ENCODE measurements at regions not wholly inside any gene's neighbourhood (a gene's known extent, or its start where the extent isn't known, plus 50 kb on each side); places are given as distances from the start of the nearest gene placed in this dataset.
"Not testable (repeated sequence)": the region's sequence is repeated elsewhere in the genome, so short reads cannot be mapped to it uniquely, and the experiment has no call there.

DNA sequence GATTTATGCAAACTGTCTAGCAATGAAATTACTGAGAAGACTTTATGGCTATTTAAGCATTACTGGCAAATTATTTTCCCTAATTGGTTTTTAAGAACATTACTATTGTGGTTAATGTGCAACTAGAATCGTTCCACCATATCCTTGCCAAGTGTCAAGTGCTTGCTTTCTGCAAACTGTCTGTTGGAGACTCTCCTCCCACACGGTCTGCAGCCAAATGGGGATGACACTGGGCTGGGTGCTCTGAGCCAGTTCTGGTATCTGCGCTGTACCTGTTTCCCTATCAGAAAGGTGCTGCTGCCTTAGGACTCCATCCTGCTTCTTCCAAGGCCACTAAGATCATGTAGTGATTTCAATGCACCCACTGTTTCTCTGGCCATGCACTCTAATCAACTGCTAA is 110.4 kb downstream of the RAMP3 start:
- DNase-seq, result no peak

DNA sequence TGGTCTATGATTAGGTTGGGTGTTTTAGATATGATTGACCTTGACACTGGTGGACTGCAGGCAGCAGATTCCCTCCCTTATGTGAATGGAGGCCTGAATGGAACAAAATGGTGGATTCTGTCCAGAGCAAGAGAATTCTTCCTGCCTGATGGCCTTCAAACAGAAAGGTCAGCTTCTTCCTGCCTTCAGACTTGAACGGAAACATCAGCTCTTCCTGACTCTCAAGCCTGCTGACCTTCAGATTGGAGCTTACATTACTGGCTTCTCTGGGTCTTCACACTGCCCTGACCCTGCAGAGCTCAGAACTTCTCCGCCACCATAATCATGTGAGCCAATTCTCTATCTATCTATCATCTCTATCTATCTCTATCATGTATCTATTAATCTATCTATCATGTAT is 111.6 kb downstream of the RAMP3 start:
- no peak for DNase-seq

DNA sequence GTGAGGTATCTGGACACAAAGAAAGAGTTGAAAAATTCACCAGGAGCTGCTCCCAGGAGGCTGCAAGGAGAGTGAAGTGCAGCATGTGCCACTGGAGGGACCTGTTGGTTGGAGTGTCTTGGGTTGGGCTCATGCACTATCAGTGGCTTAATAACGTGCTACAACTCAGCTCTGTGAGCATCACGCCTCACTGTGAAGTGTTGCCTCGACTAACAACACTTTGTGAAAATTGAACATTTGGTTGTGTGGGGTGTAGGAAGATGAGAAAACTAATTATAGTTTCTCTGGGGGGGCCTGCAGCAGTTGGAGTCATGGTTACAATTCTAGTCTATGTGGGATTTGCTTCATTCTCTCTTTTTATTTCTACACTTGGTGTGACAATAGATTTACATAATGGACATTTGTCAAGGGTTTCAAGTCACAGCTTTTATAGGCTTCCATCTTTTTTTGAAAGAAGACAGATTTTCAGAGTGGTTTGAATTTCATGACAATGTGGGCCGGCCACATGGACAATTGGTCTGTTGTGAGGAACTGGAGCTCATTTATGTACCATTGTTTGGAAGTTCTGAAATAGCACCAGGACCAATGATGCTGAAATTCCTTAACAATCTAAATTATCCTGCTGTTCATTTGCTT is 121.3 kb downstream of the RAMP3 start:
- DNase-seq, result no peak

DNA sequence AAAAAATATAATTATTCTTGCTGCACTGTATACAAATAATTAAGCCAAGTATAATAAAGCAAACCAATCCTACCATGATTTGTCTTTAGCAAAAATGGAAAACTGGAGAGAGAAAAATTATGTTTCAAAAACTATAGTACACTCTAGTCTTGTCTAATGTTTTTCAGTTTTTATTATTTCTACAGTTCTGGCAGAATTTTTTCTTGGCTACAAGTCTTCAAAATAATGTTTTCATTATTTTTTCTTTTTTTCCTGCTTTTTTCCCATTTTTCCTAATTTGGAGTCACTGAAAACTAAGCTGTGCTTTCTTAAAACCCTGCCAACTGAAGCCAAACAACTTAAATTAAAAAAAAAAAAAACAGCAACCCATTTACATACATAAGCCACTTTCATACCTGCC is 132.0 kb downstream of the RAMP3 start:
- not testable (repeated sequence) for DNase-seq

DNA sequence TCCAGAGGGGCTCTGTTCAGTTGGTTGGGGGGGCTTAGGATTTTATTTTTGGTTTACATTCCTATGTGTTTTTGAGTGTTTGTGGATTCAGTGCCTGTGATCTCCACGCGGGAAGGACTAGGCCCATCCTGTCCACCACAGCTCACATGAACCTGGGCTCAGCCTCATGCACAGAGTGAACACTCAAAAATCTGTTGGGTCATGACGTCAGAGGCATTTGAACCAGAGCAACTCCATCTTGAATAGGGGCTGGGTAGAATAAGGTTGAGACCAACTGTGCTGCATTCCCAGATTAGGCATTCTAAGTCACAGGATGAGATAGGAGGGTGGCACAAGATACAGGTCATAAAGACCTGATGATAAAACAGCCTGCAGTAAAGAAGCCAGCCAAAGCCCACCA is 133.3 kb downstream of the RAMP3 start:
- DNase-seq, result no peak

DNA sequence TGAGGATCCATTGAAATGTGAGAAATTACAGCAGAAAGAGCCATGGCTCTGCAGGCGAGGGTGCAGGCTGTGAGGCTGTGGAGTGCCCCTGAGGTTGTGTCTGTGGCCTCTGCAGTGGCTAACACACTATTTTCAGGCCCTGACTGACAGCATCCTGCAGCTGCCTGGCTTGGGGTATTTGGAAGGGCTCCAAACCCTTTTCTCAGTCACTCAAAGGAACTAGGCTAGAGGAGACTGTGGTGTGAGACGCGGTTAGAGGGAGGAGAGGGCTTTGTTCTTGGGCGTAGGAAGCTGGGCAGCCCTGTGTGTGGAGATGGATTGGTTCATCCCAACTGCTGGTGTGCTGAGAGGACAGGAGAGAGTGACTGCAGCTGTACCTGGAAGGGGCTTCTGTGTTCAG is 134.9 kb downstream of the RAMP3 start:
- DNase-seq, result no peak

DNA sequence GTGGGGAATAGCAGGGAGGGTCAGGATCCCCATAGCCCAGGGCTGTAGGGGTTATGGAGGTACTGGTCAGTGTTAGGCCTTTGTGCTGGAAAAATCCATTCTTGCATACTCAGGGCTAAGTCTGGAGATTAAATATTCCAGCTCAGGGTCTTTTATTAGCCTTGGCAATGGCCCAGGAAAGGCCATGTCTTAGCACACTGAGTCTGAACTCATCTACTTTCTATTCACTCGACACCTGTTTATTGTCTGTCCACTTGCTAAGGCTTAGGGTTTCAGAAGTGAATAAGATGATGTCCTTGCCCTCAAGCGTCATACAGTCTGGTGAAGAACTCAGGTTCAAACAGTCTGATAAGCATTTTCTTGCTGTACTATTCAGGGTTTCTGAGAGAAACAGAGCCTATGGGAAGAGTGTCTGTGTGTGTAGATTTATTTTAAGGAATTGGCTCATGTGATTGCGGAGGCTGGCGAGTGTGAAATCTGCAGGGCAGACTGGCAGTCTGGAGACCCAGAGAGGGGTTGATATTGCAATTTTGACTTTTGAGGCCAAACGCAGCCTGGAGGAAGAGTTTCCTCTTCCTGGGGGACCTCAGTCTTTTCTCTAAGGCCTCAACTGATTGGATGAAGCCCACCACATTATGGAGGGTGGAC is 135.8 kb downstream of the RAMP3 start:
- no peak for DNase-seq

DNA sequence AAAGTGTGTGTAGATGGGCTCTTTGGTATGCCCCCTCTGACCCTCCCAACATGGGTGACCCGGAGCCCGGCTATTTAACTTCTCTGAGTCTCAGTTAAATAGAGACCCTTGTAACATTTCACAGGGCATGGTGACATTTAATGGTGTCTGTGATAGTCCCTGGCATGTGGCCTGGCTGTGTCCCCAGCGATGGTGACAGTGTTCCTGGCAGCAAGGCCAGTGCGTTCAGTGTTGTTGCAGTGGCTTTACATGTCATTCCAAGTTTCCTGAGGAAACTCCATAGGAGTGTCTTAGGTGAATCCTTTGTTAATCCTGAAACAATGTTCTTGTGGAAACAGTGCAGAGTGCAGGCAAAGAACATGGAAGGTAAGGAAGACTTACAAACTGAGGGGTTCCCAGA is 137.0 kb downstream of the RAMP3 start:
- no peak for DNase-seq

DNA sequence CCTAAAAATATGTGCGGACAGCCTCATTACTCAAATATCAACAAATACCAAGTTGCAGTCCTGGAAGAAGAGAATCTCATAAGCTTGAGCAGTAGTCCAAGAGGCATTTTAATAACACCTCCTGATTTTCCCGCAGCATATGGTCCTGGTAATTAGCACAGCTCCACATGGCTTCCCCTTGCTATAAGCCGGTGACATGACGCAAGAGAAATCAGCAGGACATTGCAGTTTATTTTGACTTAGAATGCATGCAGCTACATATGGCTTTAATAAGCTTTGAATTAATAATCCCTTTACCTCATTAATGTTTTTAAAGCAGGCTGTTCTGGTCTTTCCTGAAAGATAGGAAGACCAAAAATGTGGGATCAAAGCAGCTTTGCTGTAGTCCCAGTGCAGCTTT is 137.6 kb downstream of the RAMP3 start:
- peak; percentile 11 for DNase-seq

DNA sequence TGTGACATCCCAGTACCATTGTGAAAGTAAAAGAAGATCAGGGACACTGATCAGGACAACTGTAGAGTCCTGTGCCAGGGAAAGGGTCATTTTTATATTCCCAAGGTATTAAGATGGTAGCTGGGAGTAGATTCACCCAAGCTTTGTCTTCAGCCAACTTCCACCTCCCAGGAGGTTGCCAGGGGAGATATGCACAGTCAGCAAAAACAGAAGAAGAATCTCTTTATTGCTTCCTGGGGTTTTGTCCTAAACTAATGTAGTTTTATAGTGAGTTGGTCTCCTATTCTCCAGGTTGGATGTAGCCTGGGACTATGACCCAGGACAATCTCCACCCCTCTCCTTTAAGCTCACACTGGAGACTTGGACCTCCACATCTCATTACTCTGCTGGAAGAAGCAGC is 139.2 kb downstream of the RAMP3 start:
- DNase-seq, result no peak

DNA sequence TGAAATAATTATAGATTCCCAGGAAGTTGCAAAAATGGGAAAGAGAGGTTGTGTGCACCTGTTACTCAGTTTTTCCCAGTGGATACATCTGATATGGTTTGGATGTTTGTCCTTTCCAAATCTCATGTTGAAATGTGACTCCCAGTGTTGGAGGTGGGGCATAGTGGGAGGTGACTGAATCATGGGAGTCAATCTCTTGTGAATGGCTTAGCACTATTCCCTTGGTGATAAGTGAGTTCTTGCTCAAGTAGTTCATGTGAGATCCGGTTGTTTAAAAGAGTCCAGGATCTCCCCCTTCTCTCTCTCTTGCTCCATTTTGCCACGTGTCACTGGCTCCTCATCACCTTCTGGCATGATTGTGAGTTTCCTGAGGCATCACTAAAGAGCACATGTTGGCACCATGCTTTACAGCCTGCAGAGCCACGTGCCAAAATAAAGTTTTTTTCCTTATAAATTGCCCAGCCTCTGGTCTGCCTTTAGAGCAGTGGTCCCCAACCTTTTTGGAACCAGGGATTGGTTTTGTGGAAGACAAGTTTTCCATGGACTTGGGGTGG is 149.2 kb downstream of the RAMP3 start:
- DNase-seq, result no peak

DNA sequence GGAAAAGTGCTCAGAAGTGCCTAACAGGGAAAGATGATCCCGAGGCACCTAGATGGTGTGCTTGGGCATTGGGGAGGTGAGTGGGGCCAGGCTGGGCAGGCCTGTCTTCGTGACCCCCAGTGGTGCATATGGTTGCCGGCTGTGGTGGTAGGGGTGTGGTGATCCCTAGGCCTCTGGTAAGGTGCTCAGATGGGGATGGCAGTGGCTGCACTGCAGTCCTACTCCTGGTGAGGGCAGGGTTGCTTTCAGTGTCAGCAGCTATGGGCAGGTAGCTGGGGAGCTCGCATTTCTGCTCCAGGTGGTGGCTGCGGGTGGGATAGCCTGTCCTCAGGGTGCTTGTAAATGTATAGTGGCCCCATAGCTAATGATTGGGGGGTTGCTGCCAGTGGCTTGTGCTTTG is 154.0 kb downstream of the RAMP3 start:
- DNase-seq, result no peak

DNA sequence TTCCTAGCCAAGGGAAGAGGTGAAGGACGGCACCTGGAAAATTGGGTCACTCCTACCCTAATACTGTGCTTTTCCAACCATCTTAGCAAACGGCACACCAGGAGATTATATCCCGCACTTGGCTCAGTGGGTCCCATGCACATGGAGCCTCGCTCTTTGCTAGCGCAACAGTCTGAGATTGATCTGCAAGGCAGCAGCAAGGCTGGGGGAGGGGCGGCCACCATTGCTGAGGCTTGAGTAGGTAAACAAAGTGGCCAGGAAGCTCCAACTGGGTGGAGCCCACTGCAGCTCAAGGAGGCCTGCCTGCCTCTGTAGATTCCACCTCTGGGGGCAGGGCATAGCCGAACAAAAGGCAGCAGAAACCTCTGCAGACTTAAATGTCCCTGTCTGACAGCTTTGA is 157.9 kb downstream of the RAMP3 start:
- not testable (repeated sequence) for DNase-seq

DNA sequence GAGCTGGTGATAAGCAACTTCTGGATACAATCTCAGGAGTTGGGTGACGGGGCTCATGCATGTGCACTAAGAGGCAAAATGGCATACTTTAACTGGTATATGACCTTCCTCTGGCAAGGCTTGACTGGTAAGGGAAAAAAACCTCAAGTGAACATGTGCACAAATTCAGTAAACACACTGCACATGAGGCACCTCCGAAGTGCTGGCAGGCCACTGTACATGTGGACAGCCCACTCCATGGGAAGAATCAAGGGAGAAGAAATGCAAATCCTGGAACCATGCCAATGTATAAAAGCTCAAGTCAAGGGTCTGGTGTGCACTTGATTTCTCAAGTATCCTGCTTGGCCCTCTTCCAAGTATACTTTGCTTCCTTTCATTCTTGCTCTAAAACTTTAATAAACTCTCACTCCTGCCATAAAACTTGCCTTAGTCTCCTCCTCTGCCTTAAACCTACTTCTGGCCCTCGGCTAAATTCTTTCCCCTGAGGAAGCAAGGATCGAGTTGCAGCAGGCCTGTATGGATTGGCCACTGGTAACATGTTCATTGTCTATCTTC is 167.2 kb downstream of the RAMP3 start:
- no peak for DNase-seq

DNA sequence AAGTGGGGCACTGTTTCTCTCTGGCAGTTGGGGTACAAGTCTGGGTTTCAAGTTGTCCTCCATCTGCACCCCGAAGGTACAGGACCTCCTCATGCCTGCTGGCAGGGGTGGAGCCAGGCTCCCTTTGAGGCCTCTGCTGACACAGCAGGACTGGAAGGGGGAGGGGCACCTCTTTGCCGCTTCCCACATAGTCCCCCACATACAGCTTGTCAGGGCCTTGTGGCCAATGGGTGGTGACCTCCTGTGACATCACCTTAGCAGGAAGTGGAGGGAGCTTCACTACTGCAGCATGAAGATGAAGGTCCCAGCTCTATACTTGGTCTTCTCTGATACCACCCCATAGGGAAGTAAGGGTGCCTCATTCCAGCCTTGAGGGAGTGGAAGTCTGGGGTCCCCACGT is 167.8 kb downstream of the RAMP3 start:
- DNase-seq, result no peak

DNA sequence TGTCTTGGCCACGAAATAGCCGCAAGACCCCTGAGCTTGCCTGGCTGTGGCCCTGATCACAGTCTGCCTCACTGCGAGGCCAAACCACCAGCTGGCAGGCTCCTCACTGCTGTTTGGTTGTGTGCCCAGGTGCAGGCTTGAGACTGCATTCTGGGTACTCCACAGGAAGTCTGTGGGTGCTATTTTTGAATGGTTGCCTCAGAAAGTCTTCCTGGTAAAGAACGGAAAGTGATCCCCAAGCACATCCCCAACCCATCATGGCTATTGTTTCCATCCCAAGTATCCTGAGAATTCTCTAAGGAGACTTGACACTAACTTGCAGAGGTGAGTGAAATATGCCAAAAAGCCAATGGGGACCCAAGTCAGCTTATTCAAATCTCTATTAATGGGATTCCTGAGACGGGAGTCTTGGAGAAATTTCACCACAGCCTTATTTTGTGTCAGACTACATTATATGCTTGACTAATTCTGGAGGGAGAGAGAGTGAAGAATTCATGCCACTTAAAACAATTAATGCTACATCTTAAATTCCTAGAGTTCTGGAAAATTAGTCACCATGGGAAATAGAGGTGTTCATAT is 170.9 kb downstream of the RAMP3 start:
- DNase-seq, result no peak

DNA sequence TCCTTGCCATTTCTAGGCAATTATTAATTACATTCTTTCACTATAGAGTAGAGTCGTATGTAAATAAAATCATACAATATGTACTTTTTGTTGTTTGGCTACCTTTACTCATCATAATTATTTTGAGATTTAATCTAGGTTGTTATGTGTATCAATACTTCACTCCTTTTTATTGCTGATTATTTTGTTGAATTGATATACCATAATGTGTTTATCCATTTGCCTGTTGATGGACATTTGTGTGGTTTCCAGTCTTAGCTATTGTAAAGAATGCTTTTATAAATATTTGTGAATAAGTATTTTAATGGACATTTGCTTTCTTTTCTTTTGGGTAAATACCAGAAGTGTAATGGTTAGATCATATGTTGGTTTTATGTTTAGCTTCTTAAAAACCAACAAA is 174.0 kb downstream of the RAMP3 start:
- DNase-seq, result no peak

DNA sequence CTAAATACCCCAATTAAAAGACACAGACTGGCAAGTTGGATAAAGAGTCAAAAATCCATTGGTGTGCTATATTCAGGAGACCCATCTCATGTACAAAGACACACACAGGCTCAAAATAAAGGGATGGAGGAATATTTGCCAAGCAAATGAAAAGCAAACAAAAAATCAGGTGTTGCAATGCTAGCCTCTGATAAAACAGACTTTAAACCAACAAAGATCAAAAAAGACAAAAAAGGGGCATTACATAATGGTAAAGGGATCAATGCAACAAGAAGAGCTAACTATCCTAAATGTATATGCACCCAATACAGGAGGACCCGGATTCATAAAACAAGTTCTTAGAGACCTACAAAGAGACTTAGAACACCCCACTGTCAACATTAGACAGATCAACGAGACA is 177.4 kb downstream of the RAMP3 start:
- DNase-seq, result not testable (repeated sequence)

DNA sequence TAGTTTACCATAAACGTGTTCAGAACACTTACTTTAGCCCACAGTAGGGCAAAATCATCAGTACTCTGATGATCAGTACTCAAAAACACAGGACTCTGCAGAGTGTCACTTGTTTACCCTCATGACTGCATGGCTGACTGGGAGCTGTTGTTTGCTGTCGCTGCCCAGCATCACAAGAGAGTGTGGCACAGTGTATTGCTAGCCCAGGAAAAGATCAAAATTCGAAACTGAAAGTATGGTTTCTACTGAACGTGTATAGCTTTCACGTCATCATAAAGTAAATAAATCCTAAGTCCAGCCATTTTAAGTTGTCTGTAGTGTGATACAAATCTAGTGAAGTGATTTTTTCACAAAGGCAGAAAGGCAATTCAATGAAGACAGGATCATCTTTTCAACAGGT is 184.6 kb downstream of the RAMP3 start:
- no peak for DNase-seq

DNA sequence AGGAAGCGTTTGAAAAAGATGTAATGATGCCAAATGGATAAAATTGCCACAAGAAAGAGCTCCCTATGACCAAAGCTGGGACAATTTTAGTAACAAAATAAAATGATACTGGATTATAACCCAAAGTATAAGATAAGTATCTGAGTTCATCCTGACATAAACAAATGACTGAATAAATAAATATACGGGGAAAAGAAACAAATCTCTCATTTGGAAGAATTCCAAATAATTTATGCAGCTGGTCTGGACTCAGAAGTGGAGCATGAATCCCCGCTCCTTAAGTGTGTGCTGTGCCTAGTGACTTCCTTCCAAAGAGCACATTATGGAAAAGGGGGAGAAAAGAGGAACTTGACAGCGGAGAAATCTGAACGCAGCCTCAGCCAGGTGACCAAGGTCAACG is 186.2 kb downstream of the RAMP3 start:
- DNase-seq, result no peak

DNA sequence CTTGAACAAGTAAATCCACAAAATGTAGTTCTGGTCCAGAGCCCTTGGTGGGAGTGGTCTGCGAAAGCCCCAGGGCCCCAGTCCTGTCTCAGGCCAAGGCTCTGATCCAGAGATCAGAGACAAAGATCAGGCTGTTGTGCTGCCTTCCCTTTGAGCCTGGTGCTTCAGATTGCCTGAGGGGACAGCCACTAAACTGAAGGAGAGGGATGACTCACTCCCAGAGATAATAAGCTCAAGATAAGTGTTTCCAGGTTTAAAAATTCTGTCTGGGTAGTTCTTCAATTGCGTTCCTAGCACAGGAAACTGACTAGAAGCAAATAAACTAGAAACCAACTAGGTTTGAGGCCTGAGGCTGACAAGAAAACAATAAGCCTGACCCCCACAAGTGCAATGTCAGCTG is 190.2 kb downstream of the RAMP3 start:
- DNase-seq, result peak; percentile 10

DNA sequence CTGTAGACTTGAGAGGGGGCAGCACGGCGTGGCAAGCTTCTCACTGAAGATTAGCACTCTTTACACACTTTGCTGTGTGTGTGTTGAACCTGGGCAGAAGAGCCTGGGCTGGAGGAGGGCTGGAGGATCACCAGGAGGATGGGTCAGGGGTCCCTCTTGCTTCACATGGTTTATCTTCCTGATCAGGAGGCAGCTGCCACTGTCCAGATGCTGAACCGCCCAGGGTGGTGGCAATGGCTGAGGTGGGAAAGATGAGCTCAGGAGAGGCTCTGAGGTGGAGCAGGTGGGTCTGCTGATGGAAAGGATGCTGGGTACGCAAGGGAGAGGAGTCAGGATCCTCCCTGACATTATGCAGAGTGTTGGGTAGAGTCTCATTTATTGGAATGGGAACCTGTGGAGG is 191.5 kb downstream of the RAMP3 start:
- no peak for DNase-seq

DNA sequence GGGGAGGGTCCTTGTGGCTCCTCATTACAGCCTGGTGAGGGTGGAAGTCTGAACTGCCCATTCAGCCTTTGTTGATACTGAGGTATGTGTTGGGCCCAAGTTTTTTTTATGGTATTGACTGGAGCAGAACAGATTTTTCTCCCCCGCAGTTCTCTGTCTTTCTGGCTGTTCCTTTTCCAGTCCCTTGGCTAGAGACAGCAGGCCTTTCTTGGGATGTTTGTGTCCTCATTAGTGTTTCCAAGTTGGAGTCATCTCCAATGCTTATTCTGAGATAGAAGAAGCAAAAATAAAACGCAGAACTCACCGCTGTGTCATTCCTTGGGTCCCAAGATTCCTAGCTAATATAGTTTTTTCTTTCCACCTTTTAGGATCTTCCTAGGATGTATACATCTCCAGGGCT is 193.3 kb downstream of the RAMP3 start:
- DNase-seq, result no peak

DNA sequence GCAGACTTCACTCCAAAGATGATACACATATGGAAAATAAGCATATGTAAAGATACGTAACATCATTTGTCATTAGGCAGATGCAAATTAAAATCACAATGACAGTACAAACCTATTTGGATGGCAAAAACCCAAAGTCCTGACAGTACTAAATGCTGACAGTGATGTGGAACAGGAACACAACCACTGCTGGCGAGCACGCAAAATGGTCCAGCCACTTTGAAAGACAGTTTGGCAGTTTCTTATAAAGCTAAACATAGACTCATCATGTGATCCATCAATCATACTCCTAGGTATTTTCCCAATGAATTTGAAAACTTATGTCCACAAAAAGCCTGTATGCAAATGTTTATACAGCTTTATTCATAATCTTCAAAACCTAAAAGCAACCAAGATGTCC is 200.7 kb downstream of the RAMP3 start:
- no peak for DNase-seq

All from skin of body (tissue), 1 donor.